WTC11 (cell line): ENCODE measurements at regions not wholly inside any gene's neighbourhood (a gene's known extent, or its start where the extent isn't known, plus 50 kb on each side); places are given as distances from the start of the nearest gene placed in this dataset.
A peak's percentile ranks its signal among the peaks of the same experiment; 100 is the strongest.

Experiments used
- ATAC-seq: fragments of 200-7000 bp; cut with Tn5 transposase; 2 replicates; pipeline ENCODE4 v1.10.0; 2021; ENCODE audit warnings: mild to moderate bottlenecking, moderate library complexity
- CTCF ChIA-PET: fragments of 300-600 bp; sonication (Branson Sonifier 250); formaldehyde crosslinking; loops from one replicate; lab custom pipeline; 2021; ENCODE audit warnings: antibody characterized with exemption; lab: Charles Lee
- POLR2A ChIA-PET: fragments of 350-600 bp; sonication (Branson Sonifier 250); formaldehyde crosslinking; loops from one replicate; lab custom pipeline; 2021; ENCODE audit warnings: antibody characterized with exemption; lab: Charles Lee
- DNase-seq: peaks from one replicate; pipeline ENCODE4 v3.0.0; 2021; ENCODE audit warnings: low spot score
- H3K27ac Mint-ChIP-seq: 2 replicates; pipeline ENCODE4 v1.8.0; 2021; ENCODE audit warnings: mixed read lengths
- H3K27me3 Mint-ChIP-seq: 2 replicates; pipeline ENCODE4 v1.8.0; 2021; ENCODE audit warnings: low read depth, mild to moderate bottlenecking, moderate library complexity, mixed read lengths
- H3K36me3 Mint-ChIP-seq: 2 replicates; pipeline ENCODE4 v1.8.0; 2021; ENCODE audit warnings: mixed read lengths
- H3K4me1 Mint-ChIP-seq: 2 replicates; pipeline ENCODE4 v1.8.0; 2022; ENCODE audit warnings: mixed read lengths
- H3K4me3 Mint-ChIP-seq: 2 replicates; pipeline ENCODE4 v1.8.0; 2021; ENCODE audit warnings: mild to moderate bottlenecking, moderate library complexity, mixed read lengths
- H3K9me3 Mint-ChIP-seq: 2 replicates; pipeline ENCODE4 v1.8.0; 2021; ENCODE audit warnings: mixed read lengths
- ATF2 ChIP-seq: sonication (generic); formaldehyde crosslinking; IDR thresholded peaks from 2 replicates; pipeline ENCODE4 v1.8.1; 2022; ENCODE audit warnings: low read depth, missing genetic modification reagents, borderline replicate concordance
- CREB1 ChIP-seq: sonication (generic); formaldehyde crosslinking; IDR thresholded peaks from 2 replicates; pipeline ENCODE4 v1.8.0; 2023; ENCODE audit warnings: mild to moderate bottlenecking, missing genetic modification reagents
- CREM ChIP-seq: sonication (generic); formaldehyde crosslinking; IDR thresholded peaks from 2 replicates; pipeline ENCODE4 v1.8.1; 2022; ENCODE audit warnings: mild to moderate bottlenecking, missing genetic modification reagents, moderate library complexity
- FOXK1 ChIP-seq: sonication (generic); formaldehyde crosslinking; IDR thresholded peaks from 2 replicates; pipeline ENCODE4 v1.8.0; 2022; ENCODE audit warnings: mild to moderate bottlenecking, moderate library complexity, missing genetic modification reagents
- HMGA2 ChIP-seq: fragments of 250-450 bp; sonication (Bioruptor Pico); IDR thresholded peaks from 2 replicates; pipeline ENCODE4 v1.4.0; 2021; ENCODE audit warnings: mild to moderate bottlenecking, moderate library complexity
- HMGXB4 ChIP-seq: sonication (generic); formaldehyde crosslinking; IDR thresholded peaks from 2 replicates; pipeline ENCODE4 v1.8.1; 2023; ENCODE audit warnings: mild to moderate bottlenecking, moderate library complexity, missing genetic modification reagents
- JAZF1 ChIP-seq: fragments of 250-450 bp; sonication (Bioruptor Pico); IDR thresholded peaks from 2 replicates; pipeline ENCODE4 v1.9.0; 2021; ENCODE audit warnings: moderate library complexity, mild to moderate bottlenecking, inconsistent platforms
- JUN ChIP-seq: sonication (generic); formaldehyde crosslinking; IDR thresholded peaks from 2 replicates; pipeline ENCODE4 v1.8.0; 2023; ENCODE audit warnings: mild to moderate bottlenecking, missing genetic modification reagents
- NFYB ChIP-seq: sonication (generic); formaldehyde crosslinking; conservative IDR thresholded peaks from 2 replicates; pipeline ENCODE4 v1.8.0; 2022; ENCODE audit warnings: low read depth, missing genetic modification reagents
- PREB ChIP-seq: sonication (generic); formaldehyde crosslinking; IDR thresholded peaks from 2 replicates; pipeline ENCODE4 v1.8.1; 2022; ENCODE audit warnings: mild to moderate bottlenecking, missing genetic modification reagents, moderate library complexity, borderline replicate concordance
- TEAD1 ChIP-seq: sonication (generic); formaldehyde crosslinking; IDR thresholded peaks from 2 replicates; pipeline ENCODE4 v1.8.0; 2022; ENCODE audit warnings: mild to moderate bottlenecking, missing genetic modification reagents
- TEAD4 ChIP-seq: sonication (generic); formaldehyde crosslinking; IDR thresholded peaks from 2 replicates; pipeline ENCODE4 v1.8.0; 2022; ENCODE audit warnings: mild to moderate bottlenecking, missing genetic modification reagents
- USF2 ChIP-seq: sonication (generic); formaldehyde crosslinking; IDR thresholded peaks from 2 replicates; pipeline ENCODE4 v1.8.1; 2023; ENCODE audit warnings: mild to moderate bottlenecking, missing genetic modification reagents, moderate library complexity
- ZBTB21 ChIP-seq: sonication (generic); formaldehyde crosslinking; IDR thresholded peaks from 2 replicates; pipeline ENCODE4 v1.8.1; 2023; ENCODE audit warnings: mild to moderate bottlenecking, missing genetic modification reagents, borderline replicate concordance
- ZNF138 ChIP-seq: sonication (generic); formaldehyde crosslinking; conservative IDR thresholded peaks from 2 replicates; pipeline ENCODE4 v1.8.1; 2022; ENCODE audit warnings: mild to moderate bottlenecking, moderate library complexity, missing genetic modification reagents
- ZNF263 ChIP-seq: sonication (generic); formaldehyde crosslinking; IDR thresholded peaks from 2 replicates; pipeline ENCODE4 v1.8.1; 2022; ENCODE audit warnings: low read depth, mild to moderate bottlenecking, moderate library complexity, missing genetic modification reagents
- ZNF532 ChIP-seq: fragments of 250-450 bp; sonication (Bioruptor Pico); IDR thresholded peaks from 2 replicates; pipeline ENCODE4 v1.9.0; 2021; ENCODE audit warnings: mild to moderate bottlenecking, borderline replicate concordance
- ZNF671 ChIP-seq: fragments of 250-450 bp; sonication (Bioruptor Pico); IDR thresholded peaks from 2 replicates; pipeline ENCODE4 v1.8.0; 2021; ENCODE audit warnings: mild to moderate bottlenecking
- TF ChIP-seq, protein P1 (sequence below): sonication (generic); formaldehyde crosslinking; IDR thresholded peaks from 2 replicates; pipeline ENCODE4 v1.8.1; 2023; ENCODE audit warnings: mild to moderate bottlenecking, missing genetic modification reagents, borderline replicate concordance

DNA sequence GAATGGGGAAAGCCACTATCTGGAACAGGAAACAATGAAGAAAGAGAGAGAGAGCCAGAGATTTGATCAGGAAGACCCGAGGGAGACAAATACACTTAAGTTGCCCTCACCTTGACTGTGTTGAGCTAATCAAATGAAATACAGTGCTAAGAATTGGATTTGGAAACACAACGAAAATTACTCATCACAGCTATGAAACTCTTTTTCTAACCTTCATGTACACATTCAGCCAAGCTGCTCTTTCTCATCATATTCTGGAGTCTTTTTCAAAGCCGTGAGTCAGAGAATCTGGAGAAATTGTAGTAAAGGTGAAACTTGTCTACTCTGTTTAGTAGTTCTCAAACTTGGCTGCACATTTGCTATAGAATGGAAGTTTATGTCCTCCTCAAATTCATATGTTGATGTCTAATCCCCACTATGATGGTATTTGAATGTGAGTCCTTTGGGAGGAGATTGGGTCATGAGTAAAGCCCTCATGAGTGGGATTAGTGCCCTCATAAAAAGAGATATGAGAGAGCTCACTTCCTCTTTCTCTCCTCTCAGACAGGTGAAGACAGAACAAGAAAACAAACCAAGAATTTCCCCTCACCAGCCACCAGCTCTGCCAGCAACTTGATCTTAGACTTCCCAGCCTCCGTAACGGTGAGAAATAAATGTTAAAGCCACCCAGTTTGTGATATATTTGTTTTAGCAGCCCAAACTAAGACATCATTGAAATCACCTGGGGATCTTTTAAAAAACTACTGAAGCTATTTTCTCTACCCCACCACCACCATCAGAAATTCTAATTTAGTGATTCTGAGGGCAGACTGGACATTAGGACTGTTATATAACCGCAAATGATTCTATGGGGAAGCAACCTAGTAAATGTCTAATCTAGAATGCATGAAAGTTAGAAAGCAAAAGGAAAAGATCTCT, 143.6 kb upstream of the GRM7 start:
- ATAC-seq (no peak), DNase-seq (no peak)
- Mint-ChIP-seq H3K4me3 (no peak overlapping the region), H3K9me3 (peaks cover 61% of the 10 kb centered on the region), H3K36me3 (peaks cover 30% of the 10 kb centered on the region), H3K27ac (0 out of 2 replicates have a peak overlapping the region, but pooled peaks have one; percentile 9), H3K4me1 (no peaks in the 10 kb centered on the region), H3K27me3 (no peaks in the 10 kb centered on the region)
- no peak for TF ChIP-seq ZNF671
- no peak for TF ChIP-seq JAZF1
- no peak for TF ChIP-seq HMGXB4 (CRISPR knock-in tag)
- TF ChIP-seq ZNF532: no peak
- TF ChIP-seq USF2: no peak
- TF ChIP-seq ZNF263: no peak
- TF ChIP-seq PREB: no peak
- no peak for TF ChIP-seq ATF2
- POLR2A ChIA-PET: no interaction called here
- CTCF ChIA-PET: no interaction called here

- POLR2A ChIA-PET: no interaction called here
- Mint-ChIP-seq H3K9me3 (peaks cover 49% of the 10 kb centered on the region), H3K27ac (no peak overlapping the region), H3K4me3 (no peak overlapping the region), H3K27me3 (no peaks in the 10 kb centered on the region), H3K36me3 (peaks cover 28% of the 10 kb centered on the region), H3K4me1 (no peaks in the 10 kb centered on the region)
- CTCF ChIA-PET: no interaction called here
- DNase-seq: no peak
- ATAC-seq: no peak
- no peak for TF ChIP-seq ZNF138 (CRISPR knock-in tag)
- TF ChIP-seq FOXK1 (CRISPR knock-in tag): no peak
- TF ChIP-seq ZBTB21 (CRISPR knock-in tag): no peak
- TF ChIP-seq NFYB (CRISPR knock-in tag): no peak
- TF ChIP-seq TEAD4 (CRISPR knock-in tag): no peak
- TF ChIP-seq, protein P1, sequence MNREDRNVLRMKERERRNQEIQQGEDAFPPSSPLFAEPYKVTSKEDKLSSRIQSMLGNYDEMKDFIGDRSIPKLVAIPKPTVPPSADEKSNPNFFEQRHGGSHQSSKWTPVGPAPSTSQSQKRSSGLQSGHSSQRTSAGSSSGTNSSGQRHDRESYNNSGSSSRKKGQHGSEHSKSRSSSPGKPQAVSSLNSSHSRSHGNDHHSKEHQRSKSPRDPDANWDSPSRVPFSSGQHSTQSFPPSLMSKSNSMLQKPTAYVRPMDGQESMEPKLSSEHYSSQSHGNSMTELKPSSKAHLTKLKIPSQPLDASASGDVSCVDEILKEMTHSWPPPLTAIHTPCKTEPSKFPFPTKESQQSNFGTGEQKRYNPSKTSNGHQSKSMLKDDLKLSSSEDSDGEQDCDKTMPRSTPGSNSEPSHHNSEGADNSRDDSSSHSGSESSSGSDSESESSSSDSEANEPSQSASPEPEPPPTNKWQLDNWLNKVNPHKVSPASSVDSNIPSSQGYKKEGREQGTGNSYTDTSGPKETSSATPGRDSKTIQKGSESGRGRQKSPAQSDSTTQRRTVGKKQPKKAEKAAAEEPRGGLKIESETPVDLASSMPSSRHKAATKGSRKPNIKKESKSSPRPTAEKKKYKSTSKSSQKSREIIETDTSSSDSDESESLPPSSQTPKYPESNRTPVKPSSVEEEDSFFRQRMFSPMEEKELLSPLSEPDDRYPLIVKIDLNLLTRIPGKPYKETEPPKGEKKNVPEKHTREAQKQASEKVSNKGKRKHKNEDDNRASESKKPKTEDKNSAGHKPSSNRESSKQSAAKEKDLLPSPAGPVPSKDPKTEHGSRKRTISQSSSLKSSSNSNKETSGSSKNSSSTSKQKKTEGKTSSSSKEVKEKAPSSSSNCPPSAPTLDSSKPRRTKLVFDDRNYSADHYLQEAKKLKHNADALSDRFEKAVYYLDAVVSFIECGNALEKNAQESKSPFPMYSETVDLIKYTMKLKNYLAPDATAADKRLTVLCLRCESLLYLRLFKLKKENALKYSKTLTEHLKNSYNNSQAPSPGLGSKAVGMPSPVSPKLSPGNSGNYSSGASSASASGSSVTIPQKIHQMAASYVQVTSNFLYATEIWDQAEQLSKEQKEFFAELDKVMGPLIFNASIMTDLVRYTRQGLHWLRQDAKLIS (CRISPR knock-in tag): no peak
- no peak for TF ChIP-seq HMGA2 (CRISPR knock-in tag)
- no peak for TF ChIP-seq JUN (CRISPR knock-in tag)
- no peak for TF ChIP-seq CREM (CRISPR knock-in tag)
- TF ChIP-seq CREB1 (CRISPR knock-in tag): no peak
- TF ChIP-seq TEAD1 (CRISPR knock-in tag): no peak
Measured at GRCh38 chr3:6719999-6720398, 140.9 kb upstream of the GRM7 start.
